HFFc6 (cell line): ENCODE measurements at regions not wholly inside any gene's neighbourhood (a gene's known extent, or its start where the extent isn't known, plus 50 kb on each side); places are given as distances from the start of the nearest gene placed in this dataset.

Experiments
- DNase-seq: peaks from one replicate; pipeline ENCODE4 v3.0.0-alpha.2; 2018
- H3K27ac Mint-ChIP-seq: 2 replicates; pipeline ENCODE4 v1.8.0; 2020; ENCODE audit warnings: mild to moderate bottlenecking, mixed read lengths
- H3K27me3 Mint-ChIP-seq: 2 replicates; pipeline ENCODE4 v1.8.0; 2021; ENCODE audit warnings: mild to moderate bottlenecking, moderate library complexity, mixed read lengths; ENCODE audit not compliant: insufficient read depth
- H3K36me3 Mint-ChIP-seq: 2 replicates; pipeline ENCODE4 v1.8.0; 2021; ENCODE audit warnings: low read depth, mixed read lengths
- H3K4me1 Mint-ChIP-seq: 2 replicates; pipeline ENCODE4 v1.8.0; 2020; ENCODE audit warnings: low read depth, mixed read lengths
- H3K4me3 Mint-ChIP-seq: 2 replicates; pipeline ENCODE4 v1.8.0; 2020; ENCODE audit warnings: mild to moderate bottlenecking, moderate library complexity, mixed read lengths
- H3K9me3 Mint-ChIP-seq: 2 replicates; pipeline ENCODE4 v1.8.0; 2020; ENCODE audit warnings: mild to moderate bottlenecking, mixed read lengths
- TF ChIP-seq, protein P1 (sequence below): fragments of 200-600 bp; sonication (generic); IDR thresholded peaks from 2 replicates; pipeline ENCODE4 v1.5.0; 2021; ENCODE audit warnings: antibody characterized with exemption, mild to moderate bottlenecking

DNA sequence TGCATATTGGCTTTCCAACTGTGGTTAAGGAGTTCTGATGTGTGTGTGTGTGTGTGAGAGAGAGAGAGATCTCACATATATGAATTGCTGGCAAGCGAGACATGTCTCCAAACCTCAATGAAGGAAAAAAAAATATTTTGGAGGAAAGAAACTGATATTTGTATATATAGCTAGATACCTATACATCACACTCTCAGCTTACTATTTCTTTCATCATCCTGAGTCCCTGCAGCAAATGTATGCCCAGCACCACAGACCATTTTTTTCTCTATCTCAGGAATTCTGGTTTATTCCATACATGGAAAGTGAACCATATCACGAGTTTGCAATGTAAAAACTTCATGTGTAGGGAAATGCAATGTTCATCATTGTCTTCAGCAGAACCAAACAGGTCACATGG is 68.9 kb downstream of the MTERF1 start:
- Mint-ChIP-seq H3K9me3 (no peaks in the 10 kb centered on the region), H3K4me1 (no peaks in the 10 kb centered on the region), H3K27ac (no peak overlapping the region), H3K36me3 (no peaks in the 10 kb centered on the region), H3K27me3 (peaks cover 3% of the 10 kb centered on the region; the same call in 1 of the 2 replicates), H3K4me3 (no peak overlapping the region)
- TF ChIP-seq, protein P1, sequence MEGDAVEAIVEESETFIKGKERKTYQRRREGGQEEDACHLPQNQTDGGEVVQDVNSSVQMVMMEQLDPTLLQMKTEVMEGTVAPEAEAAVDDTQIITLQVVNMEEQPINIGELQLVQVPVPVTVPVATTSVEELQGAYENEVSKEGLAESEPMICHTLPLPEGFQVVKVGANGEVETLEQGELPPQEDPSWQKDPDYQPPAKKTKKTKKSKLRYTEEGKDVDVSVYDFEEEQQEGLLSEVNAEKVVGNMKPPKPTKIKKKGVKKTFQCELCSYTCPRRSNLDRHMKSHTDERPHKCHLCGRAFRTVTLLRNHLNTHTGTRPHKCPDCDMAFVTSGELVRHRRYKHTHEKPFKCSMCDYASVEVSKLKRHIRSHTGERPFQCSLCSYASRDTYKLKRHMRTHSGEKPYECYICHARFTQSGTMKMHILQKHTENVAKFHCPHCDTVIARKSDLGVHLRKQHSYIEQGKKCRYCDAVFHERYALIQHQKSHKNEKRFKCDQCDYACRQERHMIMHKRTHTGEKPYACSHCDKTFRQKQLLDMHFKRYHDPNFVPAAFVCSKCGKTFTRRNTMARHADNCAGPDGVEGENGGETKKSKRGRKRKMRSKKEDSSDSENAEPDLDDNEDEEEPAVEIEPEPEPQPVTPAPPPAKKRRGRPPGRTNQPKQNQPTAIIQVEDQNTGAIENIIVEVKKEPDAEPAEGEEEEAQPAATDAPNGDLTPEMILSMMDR = no peak
- DNase-seq = no peak

DNA sequence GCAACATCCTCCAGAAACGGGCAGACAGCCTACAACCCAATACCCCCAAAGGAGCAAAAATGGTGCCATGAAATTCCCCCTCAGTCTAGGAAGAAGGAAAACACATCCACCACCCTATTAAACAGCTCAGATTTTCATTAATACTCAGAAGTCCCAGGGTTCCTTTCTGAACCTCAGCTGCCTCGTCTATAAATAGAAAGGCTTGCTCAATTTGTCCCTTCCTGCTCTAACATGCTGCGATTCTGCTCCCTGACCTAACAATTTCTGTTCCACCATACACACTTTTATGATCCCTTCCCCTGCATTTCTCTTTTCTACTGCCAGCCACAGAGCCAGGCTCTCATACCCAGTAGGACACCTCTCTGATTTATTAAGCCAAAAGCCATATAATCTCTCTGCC is 68.1 kb downstream of the MTERF1 start:
- no peak for DNase-seq
- H3K27me3 Mint-ChIP-seq = peaks cover 3% of the 10 kb centered on the region; the same call in 1 of the 2 replicates
- TF ChIP-seq, protein P1 = no peak
- H3K4me1 Mint-ChIP-seq = no peaks in the 10 kb centered on the region
- no peaks in the 10 kb centered on the region for H3K9me3 Mint-ChIP-seq
- no peak overlapping the region for H3K4me3 Mint-ChIP-seq
- no peak overlapping the region for H3K27ac Mint-ChIP-seq
- no peaks in the 10 kb centered on the region for H3K36me3 Mint-ChIP-seq

DNA sequence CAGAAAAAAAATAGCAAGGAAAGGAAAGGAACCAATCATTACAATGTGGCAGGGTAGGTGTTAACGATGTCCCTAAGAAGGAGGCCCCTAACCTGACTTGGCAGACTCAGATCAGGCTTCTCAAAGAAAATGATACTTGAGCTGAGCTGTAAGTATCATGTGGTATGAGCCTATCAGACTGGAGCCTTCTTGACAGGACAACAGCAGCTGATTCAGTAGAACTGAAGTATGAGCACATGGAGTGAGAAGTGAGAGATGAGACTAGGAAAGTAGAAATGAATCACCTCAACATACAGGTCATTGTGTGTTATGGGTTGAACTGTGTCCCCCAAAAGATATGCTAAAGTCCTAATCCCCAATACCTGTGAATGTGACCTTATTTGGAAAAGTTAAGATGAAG is 66.3 kb downstream of the MTERF1 start:
- no peak for DNase-seq
- TF ChIP-seq, protein P1 = no peak
- H3K36me3 Mint-ChIP-seq = no peaks in the 10 kb centered on the region
- H3K4me1 Mint-ChIP-seq = no peaks in the 10 kb centered on the region
- H3K27me3 Mint-ChIP-seq = peaks cover 3% of the 10 kb centered on the region; the same call in 1 of the 2 replicates
- H3K4me3 Mint-ChIP-seq = no peak overlapping the region
- H3K9me3 Mint-ChIP-seq = no peaks in the 10 kb centered on the region
- no peak overlapping the region for H3K27ac Mint-ChIP-seq
